Omental fat pad (tissue), 3 donors: ENCODE measurements at regions not wholly inside any gene's neighbourhood (a gene's known extent, or its start where the extent isn't known, plus 50 kb on each side); places are given as distances from the start of the nearest gene placed in this dataset.

ENCODE experiments used
- ATAC-seq: fragments of 150-250 bp; one replicate; pipeline ENCODE4 v1.9.1; 2016; ENCODE audit warnings: mild to moderate bottlenecking, moderate library complexity; ENCODE audit not compliant: low FRiP score
- DNase-seq: peaks from one replicate; pipeline ENCODE4 v3.0.0-alpha.2; 2019; ENCODE audit warnings: low spot score
- CTCF ChIP-seq, 3 donors: fragments of 450-650 bp; IDR thresholded peaks; one replicate each; pipeline ENCODE4 v1.5.1; 2016 to 2017; ENCODE audit warnings: antibody characterized with exemption in 3 of 3, mild to moderate bottlenecking in 3 of 3, moderate library complexity in 2 of 3

- no peak for ATAC-seq
- DNase-seq = no peak
- no peak for TF ChIP-seq CTCF (IDR thresholded peaks at IDR 0.05)
Observed at GRCh38 chr3:176632925-176633324, 564.4 kb downstream of the TBL1XR1 start.

GRCh38 chr3:176631165-176631564 is 566.1 kb downstream of the TBL1XR1 start:
- no peak for ATAC-seq
- no peak for TF ChIP-seq CTCF (IDR thresholded peaks at IDR 0.05)

GRCh38 chr3:176628101-176628639 is 569.1 kb downstream of the TBL1XR1 start:
- TF ChIP-seq CTCF (IDR thresholded peaks at IDR 0.05) = no peak
- ATAC-seq (no peak), DNase-seq (no peak)

More at GRCh38 chr3:176631165-176631564, 566.1 kb downstream of the TBL1XR1 start:
- no peak for DNase-seq

- TF ChIP-seq CTCF (IDR thresholded peaks at IDR 0.05) = no peak
- no peak for DNase-seq
- ATAC-seq = no peak
Observed at GRCh38 chr3:176623468-176624150, 573.7 kb downstream of the TBL1XR1 start.

- no peak for TF ChIP-seq CTCF (IDR thresholded peaks at IDR 0.05)
- no peak for ATAC-seq
- no peak for DNase-seq
Observed at GRCh38 chr3:176619833-176620232, 577.4 kb downstream of the TBL1XR1 start.

GRCh38 chr3:176615826-176616225 is 581.5 kb downstream of the TBL1XR1 start:
- DNase-seq (no peak), ATAC-seq (no peak)
- no peak for TF ChIP-seq CTCF (IDR thresholded peaks at IDR 0.05)

GRCh38 chr3:176611703-176612102 is 585.6 kb downstream of the TBL1XR1 start:
- DNase-seq = no peak
- TF ChIP-seq CTCF (IDR thresholded peaks at IDR 0.05) = no peak
- no peak for ATAC-seq
